Activated CD8-positive, alpha-beta T cell treated with anti-CD3 and anti-CD28 coated beads, Interleukin-2, amount 10 ng/mL, durations not matched to agents 7 days and 5 days (primary cell): ENCODE measurements at regions not wholly inside any gene's neighbourhood (a gene's known extent, or its start where the extent isn't known, plus 50 kb on each side); places are given as distances from the start of the nearest gene placed in this dataset.
"Not testable (repeated sequence)": the region's sequence is repeated elsewhere in the genome, so short reads cannot be mapped to it uniquely, and the experiment has no call there.

Experiments used
- ATAC-seq: fragments of 150-1000 bp; cut with Tn5 transposase; one replicate; pipeline ENCODE4 v1.10.0; 2021; ENCODE audit warnings: moderate library complexity
- CTCF ChIA-PET: fragments of 350-600 bp; sonication (Branson Sonifier 250); formaldehyde crosslinking; loops from one replicate; lab custom pipeline; 2021; ENCODE audit warnings: antibody characterized with exemption; lab: Charles Lee
- POLR2A ChIA-PET: fragments of 350-600 bp; sonication (Branson Sonifier 250); formaldehyde crosslinking; loops from one replicate; lab custom pipeline; 2021; ENCODE audit warnings: antibody characterized with exemption; lab: Charles Lee
- DNase-seq: peaks from one replicate; pipeline ENCODE4 v3.0.0-alpha.2; 2020
- H3K27ac Mint-ChIP-seq: one replicate; pipeline ENCODE4 v1.8.0; 2021; ENCODE audit warnings: mild to moderate bottlenecking, mixed read lengths
- H3K27me3 Mint-ChIP-seq: one replicate; pipeline ENCODE4 v1.8.0; 2021; ENCODE audit warnings: low read depth, mixed read lengths
- H3K36me3 Mint-ChIP-seq: one replicate; pipeline ENCODE4 v1.8.0; 2021; ENCODE audit warnings: low read depth, mixed read lengths
- H3K4me1 Mint-ChIP-seq: one replicate; pipeline ENCODE4 v1.8.0; 2021; ENCODE audit warnings: low read depth, mixed read lengths
- H3K4me3 Mint-ChIP-seq: one replicate; pipeline ENCODE4 v1.8.0; 2021; ENCODE audit warnings: mild to moderate bottlenecking, mixed read lengths
- H3K9me3 Mint-ChIP-seq: one replicate; pipeline ENCODE4 v1.8.0; 2022; ENCODE audit warnings: mixed read lengths; ENCODE audit not compliant: insufficient read depth

- ATAC-seq, CTCF ChIA-PET, DNase-seq, H3K27ac Mint-ChIP-seq, H3K4me3 Mint-ChIP-seq, POLR2A ChIA-PET, H3K9me3 Mint-ChIP-seq, H3K4me1 Mint-ChIP-seq, H3K36me3 Mint-ChIP-seq: not testable (repeated sequence)
- peaks cover 15% of the 10 kb centered on the region for H3K27me3 Mint-ChIP-seq
Observed at GRCh38 chr10:87416892-87417291, 59.3 kb downstream of the NUTM2D start.

- H3K27me3 Mint-ChIP-seq, result peaks cover 23% of the 10 kb centered on the region
- H3K4me3 Mint-ChIP-seq, H3K4me1 Mint-ChIP-seq, ATAC-seq, CTCF ChIA-PET, H3K36me3 Mint-ChIP-seq, H3K9me3 Mint-ChIP-seq, DNase-seq, H3K27ac Mint-ChIP-seq, POLR2A ChIA-PET: not testable (repeated sequence)
Observed at GRCh38 chr10:87422641-87423040, 65.1 kb downstream of the NUTM2D start.

GRCh38 chr10:87424697-87425373, 67.3 kb downstream of the NUTM2D start:
- H3K9me3 Mint-ChIP-seq, H3K27ac Mint-ChIP-seq, H3K36me3 Mint-ChIP-seq, ATAC-seq, POLR2A ChIA-PET, DNase-seq, H3K4me3 Mint-ChIP-seq, CTCF ChIA-PET, H3K4me1 Mint-ChIP-seq: not testable (repeated sequence)
- H3K27me3 Mint-ChIP-seq, result peaks cover 26% of the 10 kb centered on the region

GRCh38 chr10:87433836-87434235, 70.9 kb upstream of the MINPP1 start:
- H3K36me3 Mint-ChIP-seq, CTCF ChIA-PET, DNase-seq, H3K4me1 Mint-ChIP-seq, H3K27ac Mint-ChIP-seq, ATAC-seq, H3K4me3 Mint-ChIP-seq, POLR2A ChIA-PET, H3K9me3 Mint-ChIP-seq, H3K27me3 Mint-ChIP-seq: not testable (repeated sequence)

GRCh38 chr10:87435295-87435826, 69.3 kb upstream of the MINPP1 start:
- H3K27ac Mint-ChIP-seq, POLR2A ChIA-PET, H3K9me3 Mint-ChIP-seq, CTCF ChIA-PET, H3K27me3 Mint-ChIP-seq, H3K4me3 Mint-ChIP-seq, H3K4me1 Mint-ChIP-seq, H3K36me3 Mint-ChIP-seq, ATAC-seq, DNase-seq: not testable (repeated sequence)

- H3K4me1 Mint-ChIP-seq, H3K27me3 Mint-ChIP-seq: not testable (repeated sequence)
- peak; percentile 38 for DNase-seq
Observed at GRCh38 chr10:87436104-87436503, 68.6 kb upstream of the MINPP1 start.

GRCh38 chr10:87437450-87437849, 67.2 kb upstream of the MINPP1 start:
- H3K9me3 Mint-ChIP-seq, CTCF ChIA-PET, H3K4me1 Mint-ChIP-seq, H3K27me3 Mint-ChIP-seq, DNase-seq, ATAC-seq, H3K36me3 Mint-ChIP-seq, H3K4me3 Mint-ChIP-seq, H3K27ac Mint-ChIP-seq, POLR2A ChIA-PET: not testable (repeated sequence)

More at GRCh38 chr10:87436104-87436503, 68.6 kb upstream of the MINPP1 start:
- H3K9me3 Mint-ChIP-seq, POLR2A ChIA-PET, CTCF ChIA-PET, H3K27ac Mint-ChIP-seq, H3K36me3 Mint-ChIP-seq, H3K4me3 Mint-ChIP-seq: not testable (repeated sequence)
- ATAC-seq, result peak; percentile 97
